H4 (cell line): ENCODE measurements at regions not wholly inside any gene's neighbourhood (a gene's known extent, or its start where the extent isn't known, plus 50 kb on each side); places are given as distances from the start of the nearest gene placed in this dataset.
"Not testable (repeated sequence)": the region's sequence is repeated elsewhere in the genome, so short reads cannot be mapped to it uniquely, and the experiment has no call there.

Source experiments
- DNase-seq: peaks from one replicate; pipeline ENCODE4 v3.0.0-alpha.2; 2015; ENCODE audit warnings: low spot score

DNA sequence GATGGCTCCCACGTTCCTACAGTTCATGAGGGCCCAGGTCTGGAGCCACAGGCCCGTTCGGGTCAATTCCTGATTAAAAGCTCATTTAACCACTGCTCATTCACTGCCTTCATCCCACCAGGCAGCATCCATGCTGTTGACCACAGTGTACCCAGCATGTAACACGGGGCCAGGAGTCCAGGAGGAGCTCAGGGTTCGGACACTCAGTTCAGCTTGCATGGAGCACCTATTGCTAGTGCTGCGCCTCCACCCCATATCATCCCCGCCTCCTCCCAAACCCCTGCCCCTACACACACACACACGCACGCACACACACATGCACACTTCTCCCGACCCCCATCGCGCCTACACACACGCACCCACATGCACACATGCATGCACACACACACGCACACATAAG, 72.9 kb upstream of the SNTG2 start:
- no peak for DNase-seq

DNA sequence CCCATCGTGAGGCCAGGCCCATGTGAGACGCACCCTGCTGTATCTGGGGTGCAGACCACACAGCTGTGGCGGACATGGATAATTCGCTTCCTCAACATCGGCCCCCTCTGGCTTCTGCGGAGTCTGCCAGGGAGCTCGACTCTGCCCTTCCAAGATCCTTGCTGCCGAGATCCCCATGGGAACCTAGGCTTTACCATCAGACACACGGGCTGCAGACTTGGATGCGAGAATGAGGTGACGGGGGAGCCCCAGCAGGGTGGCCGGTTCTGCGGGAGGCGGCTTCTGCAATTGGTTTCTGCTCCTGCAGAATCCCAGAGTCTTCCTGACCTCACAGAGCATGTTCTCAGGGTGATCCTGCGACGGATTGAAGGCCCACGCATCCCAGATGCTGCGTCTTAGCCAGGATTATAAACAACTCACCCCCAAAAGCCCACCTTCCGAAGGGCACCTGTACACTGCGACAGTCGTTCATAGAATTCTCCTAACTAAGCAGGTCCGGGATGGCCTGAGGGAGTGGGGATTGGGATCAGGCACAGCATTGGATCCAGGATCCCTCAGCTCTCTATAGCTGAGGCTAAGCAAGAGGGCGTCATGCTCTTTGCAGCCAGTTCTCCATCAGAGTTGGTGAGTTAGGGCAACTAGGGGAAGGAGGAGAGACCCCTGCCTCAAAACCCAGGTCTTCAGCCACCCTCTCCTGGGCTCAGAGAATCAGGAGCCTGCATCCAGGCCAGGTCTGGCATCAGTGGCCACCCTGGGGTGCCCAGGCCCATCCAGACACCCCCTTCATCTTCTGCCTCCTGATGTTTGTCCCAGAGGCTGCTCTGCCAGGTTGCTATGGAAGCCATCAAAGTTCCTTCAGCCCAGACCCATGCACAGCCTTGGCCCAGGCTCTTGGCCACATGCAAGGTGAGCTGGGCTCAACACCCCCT, 74.7 kb upstream of the SNTG2 start:
- DNase-seq = no peak

DNA sequence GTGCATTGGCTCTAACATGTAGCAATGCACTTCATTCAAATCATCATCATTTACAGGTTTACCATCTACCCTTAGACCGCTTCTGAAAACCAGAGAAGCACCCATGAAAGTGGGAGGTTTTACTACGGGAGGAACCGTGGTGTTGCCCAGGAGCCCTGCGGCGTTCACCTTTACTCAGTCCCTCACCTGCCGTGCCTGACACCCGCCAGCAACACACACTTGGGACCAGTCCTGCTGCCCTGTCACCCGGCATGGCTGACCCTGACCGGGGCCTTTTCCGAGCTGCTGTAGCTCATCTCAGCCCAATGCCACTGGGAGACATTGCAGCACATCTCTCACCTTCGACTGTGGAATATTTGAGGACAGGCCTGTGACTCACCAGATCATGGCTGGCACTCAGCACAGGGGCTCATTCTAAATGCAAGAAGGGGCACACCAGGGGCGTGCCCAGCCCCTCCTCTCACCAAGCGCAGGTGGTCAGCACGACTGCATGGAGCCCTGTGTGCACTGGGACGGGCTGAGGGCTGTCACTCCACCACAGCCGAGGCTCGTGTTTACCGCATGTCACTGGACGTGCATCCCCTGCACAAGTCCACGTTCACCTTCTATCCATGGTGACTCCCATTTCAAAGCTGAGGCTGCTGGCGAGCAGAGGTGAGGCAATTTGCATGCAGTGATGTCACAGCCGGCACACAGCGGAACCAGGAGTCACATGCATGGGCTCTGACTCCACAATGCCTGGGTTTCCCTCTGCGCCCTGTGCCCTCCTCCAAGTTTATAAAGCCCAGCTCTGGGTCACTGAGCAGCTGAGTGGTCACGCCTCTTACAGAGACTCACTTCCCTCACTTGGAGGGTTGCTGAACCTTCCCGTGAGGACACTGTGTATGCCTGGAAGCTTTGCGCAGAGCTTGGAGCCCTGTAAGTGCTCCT, 76.7 kb upstream of the SNTG2 start:
- no peak for DNase-seq

DNA sequence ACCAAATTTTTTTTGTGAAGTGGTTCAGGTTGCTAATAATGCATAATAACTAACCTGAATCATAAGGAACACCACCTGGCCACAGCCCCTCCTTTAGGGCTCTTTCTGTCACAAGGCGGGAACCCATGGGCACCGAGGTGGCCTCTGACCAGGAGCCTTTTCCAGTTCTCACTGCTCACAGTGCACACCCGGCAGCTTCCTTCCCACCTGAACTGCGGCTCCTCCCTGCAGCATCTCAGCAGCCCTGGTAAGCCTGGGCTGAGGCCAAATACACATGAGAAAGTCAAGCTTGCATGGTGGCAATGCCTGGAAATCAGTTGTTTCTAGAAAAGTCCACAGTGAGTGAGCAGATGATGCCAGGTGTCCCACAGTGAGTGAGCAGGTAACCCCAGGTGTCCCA, 77.6 kb upstream of the SNTG2 start:
- DNase-seq = no peak

DNA sequence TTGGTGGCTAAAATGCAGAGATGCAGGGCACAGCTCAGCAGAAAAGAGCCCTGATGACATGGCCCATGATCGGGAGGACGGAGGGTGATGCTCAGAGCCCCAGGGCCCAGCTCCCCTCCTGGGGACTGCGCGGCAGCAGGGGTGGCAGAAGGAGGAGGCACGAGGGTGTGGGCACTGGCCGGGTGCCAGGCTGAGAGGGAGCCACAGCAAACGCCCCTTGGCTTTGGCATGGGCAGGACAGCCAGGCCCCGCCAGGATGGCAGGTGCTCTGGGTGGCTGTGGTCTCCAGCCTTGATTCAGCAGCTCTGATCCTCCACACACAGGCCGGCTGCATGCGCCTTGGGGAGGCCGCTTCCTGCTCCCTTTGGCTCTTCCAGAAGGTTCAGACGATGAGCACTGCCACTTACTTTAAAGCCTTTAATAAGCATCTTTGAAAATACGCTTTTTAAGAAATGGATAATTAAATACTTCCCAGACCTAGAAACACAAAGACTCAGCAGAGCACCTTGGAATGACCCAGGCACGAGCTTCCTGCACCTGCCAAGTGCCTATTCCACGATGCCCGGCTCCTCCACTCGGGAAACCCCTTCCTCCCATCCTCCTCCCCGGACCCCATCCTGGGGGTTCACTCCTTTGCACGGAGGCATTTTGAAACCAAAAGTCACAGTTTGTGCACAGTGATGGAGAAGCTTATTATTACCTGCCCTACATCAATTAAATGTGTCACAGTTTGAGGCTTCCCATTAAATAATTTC, 78.5 kb upstream of the SNTG2 start:
- DNase-seq = no peak

- no peak for DNase-seq
Observed at GRCh38 chr2:871175-871727, 79.4 kb upstream of the SNTG2 start.

DNA sequence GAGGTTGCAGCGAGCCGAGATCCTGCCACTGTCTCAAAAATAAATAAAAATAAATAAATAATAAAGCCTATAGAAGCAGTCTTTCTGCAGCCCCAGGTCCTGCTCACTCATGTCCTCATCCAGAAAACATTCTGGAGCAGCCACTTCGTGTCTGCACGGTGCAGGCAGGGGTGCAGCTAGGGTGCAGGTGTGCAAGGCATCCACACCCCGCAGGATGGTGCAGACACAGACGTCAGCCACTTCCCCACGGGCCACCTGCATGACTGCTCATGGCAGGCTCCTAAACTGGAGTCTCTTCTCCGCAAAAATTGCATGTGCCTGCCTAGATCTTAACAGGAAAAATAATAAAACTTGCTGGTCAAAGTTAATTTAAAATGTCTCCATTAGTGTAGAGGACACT, 80.2 kb upstream of the SNTG2 start:
- no peak for DNase-seq

- DNase-seq = no peak
Observed at GRCh38 chr2:869894-870293, 80.8 kb upstream of the SNTG2 start.

GRCh38 chr2:869357-869871, 81.2 kb upstream of the SNTG2 start:
- no peak for DNase-seq

DNA sequence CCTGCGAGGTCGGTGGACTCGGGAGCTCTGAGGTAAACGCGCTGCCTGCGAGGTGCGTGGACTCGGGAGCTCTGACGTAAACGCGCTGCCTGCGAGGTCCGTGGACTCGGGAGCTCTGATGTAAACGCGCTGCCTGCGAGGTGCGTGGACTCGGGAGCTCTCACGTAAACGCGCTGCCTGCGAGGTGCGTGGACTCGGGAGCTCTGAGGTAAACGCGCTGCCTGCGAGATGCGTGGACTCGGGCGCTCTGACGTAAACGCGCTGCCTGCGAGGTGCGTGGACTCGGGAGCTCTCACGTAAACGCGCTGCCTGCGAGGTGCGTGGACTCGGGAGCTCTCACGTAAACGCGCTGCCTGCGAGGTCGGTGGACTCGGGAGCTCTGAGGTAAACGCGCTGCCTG, 81.8 kb upstream of the SNTG2 start:
- DNase-seq = not testable (repeated sequence)

- no peak for DNase-seq
Observed at GRCh38 chr2:867296-867695, 83.4 kb upstream of the SNTG2 start.

GRCh38 chr2:866887-867286, 83.8 kb upstream of the SNTG2 start:
- DNase-seq = no peak

- DNase-seq = no peak
Observed at GRCh38 chr2:866009-866680, 84.5 kb upstream of the SNTG2 start.

DNA sequence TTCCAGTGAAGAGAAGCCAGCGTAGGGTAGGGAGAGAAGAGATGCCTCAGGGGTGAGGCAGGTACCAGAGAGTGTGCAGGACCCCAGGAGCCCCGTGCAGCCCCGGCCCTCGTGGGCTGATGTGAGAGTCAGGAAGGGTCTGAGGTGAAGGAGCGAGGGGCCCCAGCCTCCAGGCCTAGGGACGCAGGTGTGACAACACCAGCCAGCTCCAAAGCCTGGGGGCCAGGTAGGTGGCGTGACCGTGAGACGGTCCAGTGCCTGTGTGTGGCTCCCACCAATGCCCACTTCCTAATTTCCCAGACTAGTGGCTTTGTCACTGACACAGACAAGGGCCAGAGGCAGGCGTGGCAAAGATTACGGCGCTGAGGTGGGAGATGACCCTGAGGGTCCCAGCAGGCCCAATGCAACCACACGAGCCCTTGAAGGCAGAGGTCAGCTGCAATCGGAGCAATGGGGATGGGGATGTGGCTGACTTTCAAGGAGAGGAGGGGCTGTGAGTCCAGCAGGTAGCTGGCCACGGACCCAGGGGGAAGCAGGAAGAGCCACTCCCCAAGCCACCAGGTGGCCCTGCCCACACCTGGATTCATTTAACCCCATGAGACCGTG, 86.0 kb upstream of the SNTG2 start:
- no peak for DNase-seq

DNA sequence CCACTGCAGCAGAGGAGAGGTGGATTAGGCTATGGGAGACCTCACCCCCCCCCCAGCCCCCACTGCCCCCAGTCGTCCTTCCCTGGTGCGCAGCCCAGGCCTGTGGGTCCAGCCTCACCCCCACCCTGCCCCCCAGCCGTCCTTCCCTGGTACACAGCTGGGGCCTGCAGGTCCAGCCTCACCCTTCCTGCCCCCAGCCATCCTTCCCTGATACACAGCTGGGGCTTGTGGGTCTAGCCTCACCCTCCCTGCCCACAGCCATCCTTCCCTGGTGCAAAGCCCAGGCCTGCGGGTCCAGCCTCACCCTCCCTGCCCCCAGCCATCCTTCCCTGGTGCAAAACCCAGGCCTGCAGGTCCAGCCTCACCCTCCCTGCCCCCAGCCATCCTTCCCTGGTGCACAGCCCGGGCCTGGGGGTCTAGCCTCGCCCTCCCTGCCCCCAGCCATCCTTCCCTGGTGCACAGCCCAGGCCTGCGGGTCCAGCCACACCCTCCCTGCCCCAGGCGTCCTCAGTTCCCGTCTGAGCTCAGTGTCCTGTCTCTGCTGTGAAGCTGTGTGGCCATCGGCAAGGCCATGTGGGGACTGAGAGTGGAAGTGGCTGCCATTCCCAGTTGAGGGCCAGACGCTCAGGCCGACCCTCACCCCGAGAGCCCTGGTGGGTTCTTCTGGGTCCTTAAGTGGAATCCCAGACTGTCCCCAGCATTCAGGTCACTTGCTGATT, 86.8 kb upstream of the SNTG2 start:
- no peak for DNase-seq

GRCh38 chr2:862731-863466, 87.8 kb upstream of the SNTG2 start:
- no peak for DNase-seq

DNA sequence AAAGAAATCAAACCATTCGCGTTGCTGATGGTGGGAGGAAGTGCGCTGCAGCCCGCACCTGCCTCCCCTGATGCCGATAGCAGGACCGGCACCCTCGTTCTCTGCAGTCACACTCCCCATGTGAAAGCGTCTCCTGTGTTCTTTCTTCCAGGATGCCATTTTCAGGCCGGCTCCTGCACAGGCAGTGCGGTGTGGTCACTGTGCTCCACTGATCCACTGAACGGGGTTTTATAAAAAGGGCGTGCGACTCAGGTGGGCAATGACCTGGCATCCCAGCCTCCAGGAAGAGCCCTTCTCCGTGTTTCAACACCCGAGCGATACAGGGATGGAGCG, 88.3 kb upstream of the SNTG2 start:
- no peak for DNase-seq

GRCh38 chr2:861655-862354, 88.8 kb upstream of the SNTG2 start:
- no peak for DNase-seq
